SK-N-SH (cell line): ENCODE measurements at regions not wholly inside any gene's neighbourhood (a gene's known extent, or its start where the extent isn't known, plus 50 kb on each side); places are given as distances from the start of the nearest gene placed in this dataset.

Experiments
- CTCF ChIA-PET: fragments of 300-600, 350-600 bp; formaldehyde crosslinking; extraction: SDS; loops from one replicate; lab custom pipeline; 2021; lab: Yijun Ruan, JAX
- POLR2A ChIA-PET: fragments of 350-600 bp; sonication (Branson Sonifier 250); formaldehyde crosslinking; extraction: SDS; loops from one replicate; lab custom pipeline; 2020; ENCODE audit warnings: antibody characterized with exemption, inconsistent platforms; lab: Yijun Ruan, JAX
- DNase-seq: peaks from one replicate; pipeline ENCODE4 v3.0.0; 2012
- H2AFZ ChIP-seq: fragments of 200-600 bp; sonication (generic); 2 replicates; pipeline ENCODE4 v1.8.1; 2016; ENCODE audit warnings: antibody characterized with exemption, mild to moderate bottlenecking, low read depth
- H3F3A ChIP-seq: fragments of 200-600 bp; sonication (generic); replicated peaks from 2 replicates; pipeline ENCODE3; 2016; ENCODE audit warnings: antibody characterized with exemption, mild to moderate bottlenecking; ENCODE audit not compliant: insufficient read depth
- H3K27ac ChIP-seq, 2 experiments: fragments of 200-500 bp in 1 of 2; fragments of 200-600 bp in 1 of 2; sonication (Bioruptor generic) in 1 of 2; sonication (generic), shearing (Covaris generic) in 1 of 2; 2 replicates each; pipeline versions ENCODE4 v1.5.1 to v1.6.1; 2014 to 2016; ENCODE audit warnings: low read depth in 2 of 2, inconsistent platforms in 1 of 2, low read length in 1 of 2, mild to moderate bottlenecking in 1 of 2, mixed read lengths in 1 of 2
- H3K27me3 ChIP-seq: fragments of 200-600 bp; sonication (generic), shearing (Covaris generic); 2 replicates; pipeline ENCODE4 v1.6.1; 2016; ENCODE audit warnings: mixed run types; ENCODE audit not compliant: insufficient read depth
- H3K36me3 ChIP-seq, 2 experiments: fragments of 200-500 bp in 1 of 2; fragments of 200-600 bp in 1 of 2; sonication (Bioruptor generic) in 1 of 2; sonication (generic) in 1 of 2; replicated peaks in 1 of 2; 2 replicates each; pipeline versions ENCODE3 to v1.5.1; 2014 to 2016; ENCODE audit warnings: low read length in 1 of 2, mild to moderate bottlenecking in 1 of 2; ENCODE audit not compliant: insufficient read depth in 2 of 2, control insufficient read depth in 1 of 2
- H3K4me1 ChIP-seq, 2 experiments: fragments of 200-500 bp in 1 of 2; fragments of 200-600 bp in 1 of 2; sonication (Bioruptor generic) in 1 of 2; sonication (generic), shearing (Covaris generic) in 1 of 2; 2 replicates each; pipeline versions ENCODE4 v1.5.1 to v1.6.1; 2014 to 2016; ENCODE audit warnings: low read depth in 1 of 2, low read length in 1 of 2, mixed run types in 1 of 2; ENCODE audit not compliant: insufficient read depth in 2 of 2, control insufficient read depth in 1 of 2
- H3K4me2 ChIP-seq: fragments of 200-600 bp; sonication (generic), shearing (Covaris generic); 2 replicates; pipeline ENCODE4 v1.6.1; 2017; ENCODE audit warnings: mixed run types
- H3K4me3 ChIP-seq, 2 experiments: fragments of 200-500 bp in 1 of 2; fragments of 200-600 bp in 1 of 2; sonication (Bioruptor generic) in 1 of 2; sonication (generic), shearing (Covaris generic) in 1 of 2; 2 replicates each; pipeline versions ENCODE4 v1.5.1 to v1.8.1; 2014 to 2016; ENCODE audit warnings: low read depth in 2 of 2, inconsistent platforms in 1 of 2, low read length in 1 of 2, mild to moderate bottlenecking in 1 of 2, mixed read lengths in 1 of 2, moderate library complexity in 1 of 2
- H3K79me2 ChIP-seq: fragments of 200-600 bp; sonication (generic); 2 replicates; pipeline ENCODE4 v1.8.1; 2017; ENCODE audit warnings: mild to moderate bottlenecking; ENCODE audit not compliant: insufficient read depth
- H3K9ac ChIP-seq: fragments of 200-600 bp; sonication (generic); 2 replicates; pipeline ENCODE4 v1.6.1; 2017; ENCODE audit warnings: mixed run types
- H3K9me2 ChIP-seq: fragments of 200-600 bp; sonication (generic); 2 replicates; pipeline ENCODE4 v1.6.1; 2017; ENCODE audit warnings: mixed run types
- H3K9me3 ChIP-seq: fragments of 200-600 bp; sonication (generic); 2 replicates; pipeline ENCODE4 v1.6.1; 2017; ENCODE audit warnings: mixed run types, mild to moderate bottlenecking, moderate library complexity
- H4K20me1 ChIP-seq: fragments of 200-600 bp; sonication (generic); 2 replicates; pipeline ENCODE4 v1.6.1; 2017; ENCODE audit warnings: mild to moderate bottlenecking, mixed run types; ENCODE audit not compliant: insufficient read depth
- CTCF ChIP-seq: fragments of 200-600 bp; sonication (generic); IDR thresholded peaks from 2 replicates; pipeline ENCODE4 v1.6.1; 2017; ENCODE audit warnings: antibody characterized with exemption, mild to moderate bottlenecking, moderate library complexity
- EP300 ChIP-seq, 2 experiments: IDR thresholded peaks; 2 replicates each; pipeline versions ENCODE4 v1.4.0 to v1.6.1; 2012; ENCODE audit warnings: borderline replicate concordance in 1 of 2, low read depth in 1 of 2, low read length in 1 of 2
- EZH2phosphoT487 ChIP-seq: fragments of 200-600 bp; sonication (generic); IDR thresholded peaks from 2 replicates; pipeline ENCODE4 v1.6.1; 2017; ENCODE audit warnings: low read depth, mixed run types, mild to moderate bottlenecking, antibody characterized with exemption, moderate library complexity, borderline replicate concordance
- FOSL2 ChIP-seq: IDR thresholded peaks from 2 replicates; pipeline ENCODE4 v1.4.0; 2012; ENCODE audit warnings: low read depth, mild to moderate bottlenecking, moderate library complexity, borderline replicate concordance
- FOXM1 ChIP-seq: IDR thresholded peaks from 2 replicates; pipeline ENCODE4 v1.4.0; 2012; ENCODE audit warnings: low read depth, mild to moderate bottlenecking
- MAX ChIP-seq: IDR thresholded peaks from 2 replicates; pipeline ENCODE4 v1.4.0; 2012; ENCODE audit warnings: low read depth
- NFIC ChIP-seq: IDR thresholded peaks from 2 replicates; pipeline ENCODE4 v1.4.0; 2012; ENCODE audit warnings: borderline replicate concordance
- NRF1 ChIP-seq: IDR thresholded peaks from 2 replicates; pipeline ENCODE4 v1.6.1; 2012; ENCODE audit warnings: low read depth, mild to moderate bottlenecking, low read length
- PBX3 ChIP-seq: IDR thresholded peaks from 2 replicates; pipeline ENCODE4; 2012
- POLR2AphosphoS5 ChIP-seq: IDR thresholded peaks from 2 replicates; pipeline ENCODE4 v1.6.1; 2012; ENCODE audit warnings: low read depth, low read length
- RAD21 ChIP-seq: IDR thresholded peaks from 2 replicates; pipeline ENCODE4 v1.6.1; 2012; ENCODE audit warnings: mild to moderate bottlenecking, low read length
- RCOR1 ChIP-seq: fragments of 150-350 bp; IDR thresholded peaks from 2 replicates; pipeline ENCODE4 v1.6.1; 2017; ENCODE audit warnings: antibody characterized with exemption, low read length
- REST ChIP-seq: IDR thresholded peaks from 2 replicates; pipeline ENCODE4 v1.6.1; 2012; ENCODE audit warnings: mild to moderate bottlenecking, low read depth, low read length, moderate library complexity
- RFX5 ChIP-seq: IDR thresholded peaks from 2 replicates; pipeline ENCODE4 v1.6.1; 2012; ENCODE audit warnings: mild to moderate bottlenecking, improper control_type of control experiment, low read length
- SIN3A ChIP-seq: IDR thresholded peaks from 2 replicates; pipeline ENCODE4 v1.6.1; 2012; ENCODE audit warnings: low read depth, mild to moderate bottlenecking, low read length, moderate library complexity, borderline replicate concordance
- SMC3 ChIP-seq: IDR thresholded peaks from 2 replicates; pipeline ENCODE4 v1.6.1; 2012; ENCODE audit warnings: low read depth, low read length, improper control_type of control experiment
- TAF1 ChIP-seq: IDR thresholded peaks from 2 replicates; pipeline ENCODE4 v1.6.1; 2012; ENCODE audit warnings: low read depth, mild to moderate bottlenecking, low read length, moderate library complexity, borderline replicate concordance
- TEAD4 ChIP-seq: IDR thresholded peaks from 2 replicates; pipeline ENCODE4 v1.4.0; 2012; ENCODE audit warnings: mild to moderate bottlenecking, borderline replicate concordance; ENCODE audit not compliant: insufficient read depth
- WGBS: methylation state at CpG from one replicate; pipeline ENCODE4 v1.1.6; 2017; ENCODE audit warnings: low lambda C conversion rate; 5-methylcytosine and 5-hydroxymethylcytosine counted together

GRCh38 chr16:80038566-80038965, 438.0 kb upstream of the MAF start:
- H2AFZ ChIP-seq: no peak overlapping the region
- 16% methylated on average over 6 of the region's 6 CpGs for WGBS
- H3K27ac ChIP-seq: no peak overlapping the region
- no peaks in the 10 kb centered on the region for H3K9me3 ChIP-seq
- no peak overlapping the region for H3K4me3 ChIP-seq
- peaks cover 0 to 7% of the 10 kb centered on the region in 2 experiments; a peak in 2 of 4 replicates for H3K4me1 ChIP-seq
- no peaks in the 10 kb centered on the region for H4K20me1 ChIP-seq
- POLR2A ChIA-PET: no interaction called here
- H3F3A ChIP-seq: no peaks in the 10 kb centered on the region
- no peaks in the 10 kb centered on the region for H3K9me2 ChIP-seq
- no peak overlapping the region for H3K9ac ChIP-seq
- no peaks in the 10 kb centered on the region for H3K79me2 ChIP-seq
- CTCF ChIA-PET: no interaction called here
- TF ChIP-seq CTCF (no peak), EZH2phosphoT487 (no peak), REST (no peak), NFIC (no peak), SIN3A (no peak), FOSL2 (no peak), SMC3 (no peak), PBX3 (no peak), TAF1 (no peak), RAD21 (no peak), POLR2AphosphoS5 (no peak), RFX5 (no peak), TEAD4 (no peak), FOXM1 (no peak), EP300 (IDR thresholded peaks at IDR 0.05; ENCODE audit: borderline replicate concordance in 1 of 2, low read depth in 1 of 2, low read length in 1 of 2) (no peak), RCOR1 (no peak), NRF1 (no peak), MAX (no peak)
- TF ChIP-seq, all 33 proteins: peak for 0
- no peak for DNase-seq
- no peaks in the 10 kb centered on the region for H3K36me3 ChIP-seq
- no peaks in the 10 kb centered on the region for H3K27me3 ChIP-seq
- H3K4me2 ChIP-seq: no peak overlapping the region
